Keratinocyte (primary cell): ENCODE measurements at regions not wholly inside any gene's neighbourhood (a gene's known extent, or its start where the extent isn't known, plus 50 kb on each side); places are given as distances from the start of the nearest gene placed in this dataset.

Experiments
- EZH2 ChIP-seq: IDR thresholded peaks from one replicate; pipeline ENCODE4 v1.6.1; 2012; ENCODE audit warnings: inconsistent platforms, mild to moderate bottlenecking, low read length, moderate library complexity
- TF ChIP-seq, protein P1 (sequence below), 3 experiments: IDR thresholded peaks in 1 of 3; conservative IDR thresholded peaks in 1 of 3; optimal IDR thresholded peaks in 1 of 3; 2 replicates in 2 of 3; 3 replicates in 1 of 3; pipeline versions ENCODE3 to v1.5.1; 2011; ENCODE audit warnings: low read length in 3 of 3, mild to moderate bottlenecking in 3 of 3, moderate library complexity in 2 of 3, control low read depth in 1 of 3, inconsistent platforms in 1 of 3; ENCODE audit not compliant: insufficient read depth in 2 of 3; ENCODE audit errors: extremely low read depth in 1 of 3

DNA sequence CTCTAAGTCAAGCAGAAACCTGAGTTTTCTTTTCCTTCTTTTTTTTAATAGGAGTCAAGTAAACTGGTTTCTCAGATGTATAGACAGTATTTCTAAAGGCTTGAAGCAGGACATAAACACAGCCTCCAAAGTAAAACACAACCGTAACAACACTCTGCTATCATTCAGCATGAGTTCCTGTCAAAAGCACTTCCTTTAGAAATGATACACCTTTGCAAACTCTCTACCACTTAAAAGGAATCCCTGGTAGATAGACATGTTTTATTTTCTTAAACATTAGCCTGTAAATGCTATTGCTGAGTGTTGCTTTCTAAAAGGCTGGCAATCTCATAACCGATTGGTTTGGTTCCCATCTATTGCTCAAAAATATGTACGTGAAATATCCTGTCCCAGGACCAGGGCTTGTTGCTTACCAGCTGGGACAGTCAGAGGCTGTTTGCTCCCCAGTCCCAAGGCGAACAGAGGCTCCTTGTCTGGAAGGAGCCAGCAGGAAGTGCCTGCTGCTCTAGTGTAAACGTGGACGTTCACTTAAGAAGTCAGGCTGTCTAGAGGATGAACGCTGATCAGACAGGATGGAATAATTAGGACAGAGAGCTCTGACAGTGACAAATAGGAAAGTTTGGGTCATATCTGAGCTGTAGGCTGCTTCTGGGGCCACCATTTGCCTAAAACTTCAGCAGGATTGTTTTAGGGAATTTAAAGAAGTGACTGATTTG, 173.9 kb upstream of the KLF3 start:
- TF ChIP-seq, protein P1, sequence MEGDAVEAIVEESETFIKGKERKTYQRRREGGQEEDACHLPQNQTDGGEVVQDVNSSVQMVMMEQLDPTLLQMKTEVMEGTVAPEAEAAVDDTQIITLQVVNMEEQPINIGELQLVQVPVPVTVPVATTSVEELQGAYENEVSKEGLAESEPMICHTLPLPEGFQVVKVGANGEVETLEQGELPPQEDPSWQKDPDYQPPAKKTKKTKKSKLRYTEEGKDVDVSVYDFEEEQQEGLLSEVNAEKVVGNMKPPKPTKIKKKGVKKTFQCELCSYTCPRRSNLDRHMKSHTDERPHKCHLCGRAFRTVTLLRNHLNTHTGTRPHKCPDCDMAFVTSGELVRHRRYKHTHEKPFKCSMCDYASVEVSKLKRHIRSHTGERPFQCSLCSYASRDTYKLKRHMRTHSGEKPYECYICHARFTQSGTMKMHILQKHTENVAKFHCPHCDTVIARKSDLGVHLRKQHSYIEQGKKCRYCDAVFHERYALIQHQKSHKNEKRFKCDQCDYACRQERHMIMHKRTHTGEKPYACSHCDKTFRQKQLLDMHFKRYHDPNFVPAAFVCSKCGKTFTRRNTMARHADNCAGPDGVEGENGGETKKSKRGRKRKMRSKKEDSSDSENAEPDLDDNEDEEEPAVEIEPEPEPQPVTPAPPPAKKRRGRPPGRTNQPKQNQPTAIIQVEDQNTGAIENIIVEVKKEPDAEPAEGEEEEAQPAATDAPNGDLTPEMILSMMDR (optimal IDR thresholded peaks at IDR 0.05 in 1 of 3, IDR thresholded peaks at IDR 0.05 in 1 of 3, conservative IDR thresholded peaks at IDR 0.05 in 1 of 3; ENCODE audit: extremely low read depth in 1 of 3, insufficient read depth in 2 of 3, low read length in 3 of 3), result no peak
- no peak for TF ChIP-seq EZH2
